Activated CD8-positive, alpha-beta memory T cell treated with anti-CD3 and anti-CD28 coated beads, Interleukin-2, amount 10 ng/mL, durations not matched to agents 7 days and 5 days (primary cell): ENCODE measurements at regions not wholly inside any gene's neighbourhood (a gene's known extent, or its start where the extent isn't known, plus 50 kb on each side); places are given as distances from the start of the nearest gene placed in this dataset.
"Not testable (repeated sequence)": the region's sequence is repeated elsewhere in the genome, so short reads cannot be mapped to it uniquely, and the experiment has no call there.

Experiments
- ATAC-seq: fragments of 150-1000 bp; cut with Tn5 transposase; one replicate; pipeline ENCODE4 v1.10.0; 2021; ENCODE audit warnings: moderate library complexity
- CTCF ChIA-PET: fragments of 350-600 bp; sonication (Branson Sonifier 250); formaldehyde crosslinking; loops from one replicate; lab custom pipeline; 2021; ENCODE audit warnings: antibody characterized with exemption; lab: Charles Lee
- DNase-seq: peaks from one replicate; pipeline ENCODE4 v3.0.0-alpha.2; 2020
- H3K27ac Mint-ChIP-seq: one replicate; pipeline ENCODE4 v1.8.0; 2021; ENCODE audit warnings: mild to moderate bottlenecking, mixed read lengths
- H3K27me3 Mint-ChIP-seq: one replicate; pipeline ENCODE4 v1.8.0; 2021; ENCODE audit warnings: mixed read lengths
- H3K36me3 Mint-ChIP-seq: one replicate; pipeline ENCODE4 v1.8.0; 2021; ENCODE audit warnings: mild to moderate bottlenecking, mixed read lengths
- H3K4me1 Mint-ChIP-seq: one replicate; pipeline ENCODE4 v1.8.0; 2021; ENCODE audit warnings: mixed read lengths
- H3K4me3 Mint-ChIP-seq: one replicate; pipeline ENCODE4 v1.8.0; 2021; ENCODE audit warnings: mild to moderate bottlenecking, moderate library complexity, mixed read lengths
- H3K9me3 Mint-ChIP-seq: one replicate; pipeline ENCODE4 v1.8.0; 2022; ENCODE audit warnings: low read depth, mixed read lengths

- no peak overlapping the region for H3K27ac Mint-ChIP-seq
- peaks cover 14% of the 10 kb centered on the region for H3K9me3 Mint-ChIP-seq
- no peaks in the 10 kb centered on the region for H3K36me3 Mint-ChIP-seq
- CTCF ChIA-PET: no interaction called here
- no peaks in the 10 kb centered on the region for H3K27me3 Mint-ChIP-seq
- no peak overlapping the region for H3K4me3 Mint-ChIP-seq
- H3K4me1 Mint-ChIP-seq: no peaks in the 10 kb centered on the region
- ATAC-seq (no peak), DNase-seq (no peak)
Observed at GRCh38 chr6:68024570-68025269, 610.4 kb upstream of the ADGRB3 start.

- CTCF ChIA-PET, H3K27ac Mint-ChIP-seq, H3K36me3 Mint-ChIP-seq, H3K9me3 Mint-ChIP-seq, H3K4me3 Mint-ChIP-seq, H3K4me1 Mint-ChIP-seq, DNase-seq, H3K27me3 Mint-ChIP-seq, ATAC-seq: not testable (repeated sequence)
Observed at GRCh38 chr6:68022968-68023367, 612.1 kb upstream of the ADGRB3 start.

- Mint-ChIP-seq H3K9me3 (peaks cover 9% of the 10 kb centered on the region), H3K27me3 (no peaks in the 10 kb centered on the region), H3K27ac (no peak overlapping the region), H3K36me3 (no peaks in the 10 kb centered on the region), H3K4me1 (no peaks in the 10 kb centered on the region), H3K4me3 (no peak overlapping the region)
- ATAC-seq (no peak), DNase-seq (no peak)
- CTCF ChIA-PET: no interaction called here
Observed at GRCh38 chr6:68013780-68014515, 621.1 kb upstream of the ADGRB3 start.

- Mint-ChIP-seq H3K4me3 (no peak overlapping the region), H3K27me3 (no peaks in the 10 kb centered on the region)
- ATAC-seq: no peak
Observed at GRCh38 chr6:68012822-68013221, 622.3 kb upstream of the ADGRB3 start.

GRCh38 chr6:68010936-68011335 lies 624.1 kb upstream of the ADGRB3 start:
- DNase-seq: no peak
- Mint-ChIP-seq H3K36me3 (no peaks in the 10 kb centered on the region), H3K27ac (no peak overlapping the region), H3K27me3 (no peaks in the 10 kb centered on the region), H3K9me3 (peaks cover 11% of the 10 kb centered on the region), H3K4me3 (no peak overlapping the region), H3K4me1 (no peaks in the 10 kb centered on the region)
- ATAC-seq: no peak
- CTCF ChIA-PET: no interaction called here

More at GRCh38 chr6:68012822-68013221, 622.3 kb upstream of the ADGRB3 start:
- DNase-seq: no peak
- no peaks in the 10 kb centered on the region for H3K4me1 Mint-ChIP-seq
- H3K36me3 Mint-ChIP-seq: no peaks in the 10 kb centered on the region
- peaks cover 11% of the 10 kb centered on the region for H3K9me3 Mint-ChIP-seq
- CTCF ChIA-PET: no interaction called here
- H3K27ac Mint-ChIP-seq: no peak overlapping the region

- Mint-ChIP-seq H3K9me3 (peaks cover 11% of the 10 kb centered on the region), H3K4me3 (no peak overlapping the region), H3K27me3 (no peaks in the 10 kb centered on the region), H3K36me3 (no peaks in the 10 kb centered on the region), H3K27ac (no peak overlapping the region), H3K4me1 (no peaks in the 10 kb centered on the region)
- CTCF ChIA-PET: no interaction called here
- ATAC-seq: no peak
- DNase-seq: no peak
Observed at GRCh38 chr6:68008445-68008844, 626.6 kb upstream of the ADGRB3 start.

GRCh38 chr6:68007717-68008116 lies 627.4 kb upstream of the ADGRB3 start:
- Mint-ChIP-seq H3K27me3 (no peaks in the 10 kb centered on the region), H3K27ac (no peak overlapping the region), H3K9me3 (peaks cover 12% of the 10 kb centered on the region), H3K4me3 (no peak overlapping the region), H3K4me1 (no peaks in the 10 kb centered on the region), H3K36me3 (no peaks in the 10 kb centered on the region)
- ATAC-seq (no peak), DNase-seq (no peak)
- CTCF ChIA-PET: no interaction called here

GRCh38 chr6:67986694-67987232 lies 648.3 kb upstream of the ADGRB3 start:
- ATAC-seq: no peak
- no peak overlapping the region for H3K27ac Mint-ChIP-seq
- no peaks in the 10 kb centered on the region for H3K27me3 Mint-ChIP-seq
- DNase-seq: no peak
- CTCF ChIA-PET: no interaction called here
- peaks cover 5% of the 10 kb centered on the region for H3K9me3 Mint-ChIP-seq
- no peaks in the 10 kb centered on the region for H3K36me3 Mint-ChIP-seq
- H3K4me1 Mint-ChIP-seq: no peaks in the 10 kb centered on the region
- no peak overlapping the region for H3K4me3 Mint-ChIP-seq

GRCh38 chr6:67976486-67976885 lies 658.6 kb upstream of the ADGRB3 start:
- Mint-ChIP-seq H3K27ac (no peak overlapping the region), H3K4me3 (no peak overlapping the region), H3K9me3 (peaks cover 13% of the 10 kb centered on the region), H3K4me1 (no peaks in the 10 kb centered on the region), H3K27me3 (no peaks in the 10 kb centered on the region), H3K36me3 (no peaks in the 10 kb centered on the region)
- no peak for ATAC-seq
- CTCF ChIA-PET: no interaction called here
- DNase-seq: no peak

GRCh38 chr6:67974931-67975330 lies 660.2 kb upstream of the ADGRB3 start:
- CTCF ChIA-PET: no interaction called here
- ATAC-seq: no peak
- H3K4me1 Mint-ChIP-seq: no peaks in the 10 kb centered on the region
- H3K36me3 Mint-ChIP-seq: no peaks in the 10 kb centered on the region
- DNase-seq: no peak
- no peak overlapping the region for H3K4me3 Mint-ChIP-seq
- H3K27ac Mint-ChIP-seq: no peak overlapping the region
- H3K27me3 Mint-ChIP-seq: no peaks in the 10 kb centered on the region
- peaks cover 9% of the 10 kb centered on the region for H3K9me3 Mint-ChIP-seq

- CTCF ChIA-PET: no interaction called here
- H3K9me3 Mint-ChIP-seq: peaks cover 6% of the 10 kb centered on the region
- no peak overlapping the region for H3K4me3 Mint-ChIP-seq
- H3K4me1 Mint-ChIP-seq: no peaks in the 10 kb centered on the region
- H3K27me3 Mint-ChIP-seq: no peaks in the 10 kb centered on the region
- H3K27ac Mint-ChIP-seq: no peak overlapping the region
- DNase-seq: no peak
- no peaks in the 10 kb centered on the region for H3K36me3 Mint-ChIP-seq
- ATAC-seq: no peak
Observed at GRCh38 chr6:67971812-67972211, 663.3 kb upstream of the ADGRB3 start.

- no peak for DNase-seq
- Mint-ChIP-seq H3K27ac (no peak overlapping the region), H3K4me3 (no peak overlapping the region), H3K27me3 (no peaks in the 10 kb centered on the region), H3K36me3 (no peaks in the 10 kb centered on the region), H3K4me1 (no peaks in the 10 kb centered on the region), H3K9me3 (peaks cover 6% of the 10 kb centered on the region)
- ATAC-seq: no peak
- CTCF ChIA-PET: no interaction called here
Observed at GRCh38 chr6:67966830-67967229, 668.3 kb upstream of the ADGRB3 start.

- Mint-ChIP-seq H3K4me1 (no peaks in the 10 kb centered on the region), H3K9me3 (peaks cover 11% of the 10 kb centered on the region), H3K27ac (no peak overlapping the region), H3K27me3 (no peaks in the 10 kb centered on the region), H3K36me3 (no peaks in the 10 kb centered on the region), H3K4me3 (no peak overlapping the region)
- CTCF ChIA-PET: no interaction called here
- DNase-seq (no peak), ATAC-seq (no peak)
Observed at GRCh38 chr6:67956352-67956751, 678.7 kb upstream of the ADGRB3 start.

GRCh38 chr6:67952948-67953347 lies 682.1 kb upstream of the ADGRB3 start:
- no peaks in the 10 kb centered on the region for H3K36me3 Mint-ChIP-seq
- H3K9me3 Mint-ChIP-seq: peaks cover 19% of the 10 kb centered on the region
- H3K27ac Mint-ChIP-seq: no peak overlapping the region
- no peak for ATAC-seq
- H3K4me1 Mint-ChIP-seq: no peaks in the 10 kb centered on the region
- no peak for DNase-seq
- CTCF ChIA-PET: no interaction called here
- no peak overlapping the region for H3K4me3 Mint-ChIP-seq
- H3K27me3 Mint-ChIP-seq: no peaks in the 10 kb centered on the region
